ENCODE measurements at regions not wholly inside any gene's neighbourhood (a gene's known extent, or its start where the extent isn't known, plus 50 kb on each side); places are given as distances from the start of the nearest gene placed in this dataset.

GRCh38 chr20:6708010-6708409, 59.5 kb upstream of the BMP2 start:
- H3K27ac ChIP-seq (ENCODE audit: low read length, poor library complexity, severe bottlenecking): peak overlapping the region; percentile 40
- H3K4me3 ChIP-seq (ENCODE audit: insufficient read depth in 1 of 2, low read depth in 1 of 2, low read length in 2 of 2): no peak overlapping the region
- no peaks in the 10 kb centered on the region for H3K79me1 ChIP-seq (replicated peaks; ENCODE audit: low read length, poor library complexity, severe bottlenecking)
- H2AFZ ChIP-seq (ENCODE audit: low read depth, low read length): no peak overlapping the region
- H4K8ac ChIP-seq (ENCODE audit: low read length): peak overlapping the region; percentile 73
- peaks cover 15% of the 10 kb centered on the region for H3K4me1 ChIP-seq (ENCODE audit: control insufficient read depth, insufficient read depth, low read depth, low read length)
- H3K4me2 ChIP-seq (ENCODE audit: low read length, poor library complexity, severe bottlenecking): no peak overlapping the region
- H3K9ac ChIP-seq (ENCODE audit: low read length): no peak overlapping the region
- no peaks in the 10 kb centered on the region for H3K9me3 ChIP-seq (ENCODE audit: control insufficient read depth, low read length)
- peak overlapping the region; percentile 43 for H2AK5ac ChIP-seq (ENCODE audit: low read length, severe bottlenecking)
- no CpG with 5 or more reads among the region's 1 CpG for WGBS
- no peak overlapping the region for H3K23ac ChIP-seq (ENCODE audit: low read length in 2 of 2)
- no peak overlapping the region for H2BK5ac ChIP-seq (ENCODE audit: low read depth, low read length, poor library complexity, severe bottlenecking)
- no peaks in the 10 kb centered on the region for H3K27me3 ChIP-seq (ENCODE audit: control insufficient read depth in 1 of 2, insufficient read depth in 1 of 2, low read length in 2 of 2)
- H3K14ac ChIP-seq (ENCODE audit: low read length in 2 of 2): no peak overlapping the region
- peak overlapping the region; percentile 63 to 84 for H2BK12ac ChIP-seq (ENCODE audit: low read length in 2 of 2)
- H2BK120ac ChIP-seq (ENCODE audit: low read depth, low read length): no peak overlapping the region
- DNase-seq: peak; percentile 63
- peak overlapping the region; percentile 33 to 69 for H3K18ac ChIP-seq (ENCODE audit: low read depth in 1 of 2, low read length in 2 of 2)
- H3K4ac ChIP-seq (ENCODE audit: low read depth in 1 of 2, low read length in 2 of 2): peak overlapping the region in 1 of 2 experiments; percentile 60
- peak overlapping the region; percentile 57 for H2BK15ac ChIP-seq (ENCODE audit: low read depth, poor library complexity, severe bottlenecking)
- H3K36me3 ChIP-seq (ENCODE audit: control insufficient read depth in 1 of 2, insufficient read depth in 2 of 2, low read depth in 1 of 2, low read length in 2 of 2): no peaks in the 10 kb centered on the region
- H4K91ac ChIP-seq (ENCODE audit: low read length): peak overlapping the region; percentile 62

GRCh38 chr20:6707321-6707831, 60.1 kb upstream of the BMP2 start:
- Histone ChIP-seq H3K4me2 (ENCODE audit: low read length, poor library complexity, severe bottlenecking) (no peak overlapping the region), H2BK120ac (ENCODE audit: low read depth, low read length) (no peak overlapping the region), H3K18ac (ENCODE audit: low read depth in 1 of 2, low read length in 2 of 2) (peak overlapping the region in 1 of 2 experiments; percentile 33), H2BK5ac (ENCODE audit: low read depth, low read length, poor library complexity, severe bottlenecking) (no peak overlapping the region), H3K4me1 (ENCODE audit: control insufficient read depth, insufficient read depth, low read depth, low read length) (peaks cover 15% of the 10 kb centered on the region), H3K14ac (ENCODE audit: low read length in 2 of 2) (no peak overlapping the region), H4K91ac (ENCODE audit: low read length) (no peak overlapping the region), H3K4me3 (ENCODE audit: insufficient read depth in 1 of 2, low read depth in 1 of 2, low read length in 2 of 2) (no peak overlapping the region), H3K9me3 (ENCODE audit: control insufficient read depth, low read length) (no peaks in the 10 kb centered on the region), H3K9ac (ENCODE audit: low read length) (no peak overlapping the region), H2AK5ac (ENCODE audit: low read length, severe bottlenecking) (peak overlapping the region; percentile 37), H3K4ac (ENCODE audit: low read depth in 1 of 2, low read length in 2 of 2) (peak overlapping the region in 1 of 2 experiments; percentile 60), H3K27me3 (ENCODE audit: control insufficient read depth in 1 of 2, insufficient read depth in 1 of 2, low read length in 2 of 2) (no peaks in the 10 kb centered on the region), H3K27ac (ENCODE audit: low read length, poor library complexity, severe bottlenecking) (peak overlapping the region; percentile 40), H2AFZ (ENCODE audit: low read depth, low read length) (no peak overlapping the region), H2BK12ac (ENCODE audit: low read length in 2 of 2) (peak overlapping the region in 1 of 2 experiments; percentile 85), H4K8ac (ENCODE audit: low read length) (peak overlapping the region; percentile 24), H3K23ac (ENCODE audit: low read length in 2 of 2) (no peak overlapping the region), H3K79me1 (replicated peaks; ENCODE audit: low read length, poor library complexity, severe bottlenecking) (no peaks in the 10 kb centered on the region), H2BK15ac (ENCODE audit: low read depth, poor library complexity, severe bottlenecking) (no peak overlapping the region), H3K36me3 (ENCODE audit: control insufficient read depth in 1 of 2, insufficient read depth in 2 of 2, low read depth in 1 of 2, low read length in 2 of 2) (no peaks in the 10 kb centered on the region)
- WGBS: 56% methylated on average over 5 of the region's 7 CpGs
- peak; percentile 46 for DNase-seq

- H2BK15ac ChIP-seq (ENCODE audit: low read depth, poor library complexity, severe bottlenecking): no peak overlapping the region
- no peak overlapping the region for H3K4me2 ChIP-seq (ENCODE audit: low read length, poor library complexity, severe bottlenecking)
- H3K4ac ChIP-seq (ENCODE audit: low read depth in 1 of 2, low read length in 2 of 2): no peak overlapping the region
- no peak overlapping the region for H3K14ac ChIP-seq (ENCODE audit: low read length in 2 of 2)
- no peak overlapping the region for H3K27ac ChIP-seq (ENCODE audit: low read length, poor library complexity, severe bottlenecking)
- H4K91ac ChIP-seq (ENCODE audit: low read length): no peak overlapping the region
- peaks cover 14% of the 10 kb centered on the region for H3K4me1 ChIP-seq (ENCODE audit: control insufficient read depth, insufficient read depth, low read depth, low read length)
- H2AFZ ChIP-seq (ENCODE audit: low read depth, low read length): no peak overlapping the region
- H3K23ac ChIP-seq (ENCODE audit: low read length in 2 of 2): no peak overlapping the region
- H2BK120ac ChIP-seq (ENCODE audit: low read depth, low read length): no peak overlapping the region
- H3K9me3 ChIP-seq (ENCODE audit: control insufficient read depth, low read length): no peaks in the 10 kb centered on the region
- no peaks in the 10 kb centered on the region for H3K79me1 ChIP-seq (replicated peaks; ENCODE audit: low read length, poor library complexity, severe bottlenecking)
- no peaks in the 10 kb centered on the region for H3K27me3 ChIP-seq (ENCODE audit: control insufficient read depth in 1 of 2, insufficient read depth in 1 of 2, low read length in 2 of 2)
- H2BK12ac ChIP-seq (ENCODE audit: low read length in 2 of 2): no peak overlapping the region
- H3K4me3 ChIP-seq (ENCODE audit: insufficient read depth in 1 of 2, low read depth in 1 of 2, low read length in 2 of 2): no peak overlapping the region
- H2AK5ac ChIP-seq (ENCODE audit: low read length, severe bottlenecking): peak overlapping the region; percentile 7
- no peak overlapping the region for H3K9ac ChIP-seq (ENCODE audit: low read length)
- H3K18ac ChIP-seq (ENCODE audit: low read depth in 1 of 2, low read length in 2 of 2): no peak overlapping the region
- no peak overlapping the region for H4K8ac ChIP-seq (ENCODE audit: low read length)
- no peak overlapping the region for H2BK5ac ChIP-seq (ENCODE audit: low read depth, low read length, poor library complexity, severe bottlenecking)
- WGBS: 95% methylated on average over 6 of the region's 7 CpGs
- H3K36me3 ChIP-seq (ENCODE audit: control insufficient read depth in 1 of 2, insufficient read depth in 2 of 2, low read depth in 1 of 2, low read length in 2 of 2): no peaks in the 10 kb centered on the region
- no peak for DNase-seq
Measured at GRCh38 chr20:6705926-6706548, 61.4 kb upstream of the BMP2 start.

GRCh38 chr20:6705106-6705766, 62.2 kb upstream of the BMP2 start:
- Histone ChIP-seq H3K27ac (ENCODE audit: low read length, poor library complexity, severe bottlenecking) (peak overlapping the region; percentile 94), H4K91ac (ENCODE audit: low read length) (no peak overlapping the region), H3K9ac (ENCODE audit: low read length) (peak overlapping the region; percentile 85), H2BK120ac (ENCODE audit: low read depth, low read length) (peak overlapping the region; percentile 27), H2BK5ac (ENCODE audit: low read depth, low read length, poor library complexity, severe bottlenecking) (no peak overlapping the region), H2BK15ac (ENCODE audit: low read depth, poor library complexity, severe bottlenecking) (no peak overlapping the region), H2AFZ (ENCODE audit: low read depth, low read length) (no peak overlapping the region), H3K4me2 (ENCODE audit: low read length, poor library complexity, severe bottlenecking) (no peak overlapping the region), H3K4me1 (ENCODE audit: control insufficient read depth, insufficient read depth, low read depth, low read length) (peaks cover 11% of the 10 kb centered on the region), H3K4ac (ENCODE audit: low read depth in 1 of 2, low read length in 2 of 2) (no peak overlapping the region), H4K8ac (ENCODE audit: low read length) (peak overlapping the region; percentile 12), H3K14ac (ENCODE audit: low read length in 2 of 2) (no peak overlapping the region), H2BK12ac (ENCODE audit: low read length in 2 of 2) (peak overlapping the region in 1 of 2 experiments; percentile 8), H2AK5ac (ENCODE audit: low read length, severe bottlenecking) (peak overlapping the region; percentile 67), H3K18ac (ENCODE audit: low read depth in 1 of 2, low read length in 2 of 2) (peak overlapping the region; percentile 6 to 10), H3K4me3 (ENCODE audit: insufficient read depth in 1 of 2, low read depth in 1 of 2, low read length in 2 of 2) (no peak overlapping the region), H3K9me3 (ENCODE audit: control insufficient read depth, low read length) (no peaks in the 10 kb centered on the region), H3K79me1 (replicated peaks; ENCODE audit: low read length, poor library complexity, severe bottlenecking) (no peaks in the 10 kb centered on the region), H3K27me3 (ENCODE audit: control insufficient read depth in 1 of 2, insufficient read depth in 1 of 2, low read length in 2 of 2) (no peaks in the 10 kb centered on the region), H3K36me3 (ENCODE audit: control insufficient read depth in 1 of 2, insufficient read depth in 2 of 2, low read depth in 1 of 2, low read length in 2 of 2) (no peaks in the 10 kb centered on the region), H3K23ac (ENCODE audit: low read length in 2 of 2) (no peak overlapping the region)
- peak; percentile 70 for DNase-seq
- 21% methylated on average over 3 of the region's 6 CpGs for WGBS
